ENCODE measurements at regions not wholly inside any gene's neighbourhood (a gene's known extent, or its start where the extent isn't known, plus 50 kb on each side); places are given as distances from the start of the nearest gene placed in this dataset.

DNA sequence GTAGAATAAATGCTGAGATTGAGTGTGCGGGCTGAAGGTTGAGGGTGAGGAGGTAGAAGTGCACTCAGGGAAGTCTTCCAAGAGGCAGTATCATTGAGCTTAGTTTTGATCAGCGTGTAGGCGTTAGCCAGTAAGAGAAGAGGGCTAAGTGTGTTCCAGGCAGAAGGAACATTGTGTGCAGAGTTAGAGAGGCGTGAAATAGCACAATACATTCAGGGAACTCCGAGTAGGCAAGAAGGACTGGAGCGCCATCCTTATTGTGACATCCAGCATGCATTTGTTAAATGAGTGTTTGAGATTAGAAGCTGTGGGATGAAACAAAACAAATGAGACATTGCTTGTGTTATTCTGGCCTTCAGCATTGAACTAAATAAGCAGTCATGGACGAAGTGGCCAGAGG lies 140.9 kb upstream of the MKLN1 start:
- ChIA-PET POLR2A (no interaction called here), CTCF (interaction anchor here (0.6 to 1.1 kb wide), 2 partner anchors 63 to 334 kb away, joined by 3 read pairs; no protein-coding TSS in a partner anchor)
- Histone ChIP-seq H3K36me3 (ENCODE audit: control insufficient read depth in 2 of 2, insufficient read depth in 1 of 2, low read length in 2 of 2) (no peaks in the 10 kb centered on the region), H3K9me3 (ENCODE audit: control insufficient read depth, insufficient read depth, low read depth, low read length) (no peaks in the 10 kb centered on the region), H3K4me3 (ENCODE audit: low read depth, low read length) (no peak overlapping the region), H3K27ac (ENCODE audit: extremely low read depth, low read depth, low read length) (no peak overlapping the region), H3K4me1 (ENCODE audit: control insufficient read depth, insufficient read depth, low read length) (no peaks in the 10 kb centered on the region)
- TF ChIP-seq ZFP69B (tag by site-specific recombination; IDR thresholded peaks at IDR 0.05) (no peak), ZFP37 (tag by site-specific recombination; IDR thresholded peaks at IDR 0.05) (no peak), HOXD13 (CRISPR knock-in tag; IDR thresholded peaks at IDR 0.05; ENCODE audit: borderline replicate concordance) (no peak), ZNF416 (tag by site-specific recombination; IDR thresholded peaks at IDR 0.05) (no peak), GFI1B (tag by site-specific recombination; IDR thresholded peaks at IDR 0.05) (no peak), KLF10 (tag by site-specific recombination; IDR thresholded peaks at IDR 0.05) (no peak), SP2 (tag by site-specific recombination; IDR thresholded peaks at IDR 0.05) (no peak), ZNF596 (tag by site-specific recombination; IDR thresholded peaks at IDR 0.05) (no peak), ZNF548 (tag by site-specific recombination; IDR thresholded peaks at IDR 0.05) (no peak), EGR2 (tag by site-specific recombination; IDR thresholded peaks at IDR 0.05; ENCODE audit: low read depth) (no peak), ZXDB (tag by site-specific recombination; IDR thresholded peaks at IDR 0.05) (no peak), ZNF48 (tag by site-specific recombination; IDR thresholded peaks at IDR 0.05) (no peak)
- TF ChIP-seq, protein P1, sequence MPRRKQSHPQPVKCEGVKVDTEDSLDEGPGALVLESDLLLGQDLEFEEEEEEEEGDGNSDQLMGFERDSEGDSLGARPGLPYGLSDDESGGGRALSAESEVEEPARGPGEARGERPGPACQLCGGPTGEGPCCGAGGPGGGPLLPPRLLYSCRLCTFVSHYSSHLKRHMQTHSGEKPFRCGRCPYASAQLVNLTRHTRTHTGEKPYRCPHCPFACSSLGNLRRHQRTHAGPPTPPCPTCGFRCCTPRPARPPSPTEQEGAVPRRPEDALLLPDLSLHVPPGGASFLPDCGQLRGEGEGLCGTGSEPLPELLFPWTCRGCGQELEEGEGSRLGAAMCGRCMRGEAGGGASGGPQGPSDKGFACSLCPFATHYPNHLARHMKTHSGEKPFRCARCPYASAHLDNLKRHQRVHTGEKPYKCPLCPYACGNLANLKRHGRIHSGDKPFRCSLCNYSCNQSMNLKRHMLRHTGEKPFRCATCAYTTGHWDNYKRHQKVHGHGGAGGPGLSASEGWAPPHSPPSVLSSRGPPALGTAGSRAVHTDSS (tag by site-specific recombination; IDR thresholded peaks at IDR 0.05), result no peak
- TF ChIP-seq, protein P2, sequence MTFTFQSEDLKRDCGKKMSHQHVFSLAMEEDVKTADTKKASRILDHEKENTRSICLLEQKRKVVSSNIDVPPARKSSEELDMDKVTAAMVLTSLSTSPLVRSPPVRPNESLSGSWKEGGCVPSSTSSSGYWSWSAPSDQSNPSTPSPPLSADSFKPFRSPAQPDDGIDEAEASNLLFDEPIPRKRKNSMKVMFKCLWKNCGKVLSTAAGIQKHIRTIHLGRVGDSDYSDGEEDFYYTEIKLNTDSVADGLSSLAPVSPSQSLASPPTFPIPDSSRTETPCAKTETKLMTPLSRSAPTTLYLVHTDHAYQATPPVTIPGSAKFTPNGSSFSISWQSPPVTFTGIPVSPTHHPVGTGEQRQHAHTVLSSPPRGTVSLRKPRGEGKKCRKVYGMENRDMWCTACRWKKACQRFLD (tag by site-specific recombination; IDR thresholded peaks at IDR 0.05), result no peak
- TF ChIP-seq, protein P3, sequence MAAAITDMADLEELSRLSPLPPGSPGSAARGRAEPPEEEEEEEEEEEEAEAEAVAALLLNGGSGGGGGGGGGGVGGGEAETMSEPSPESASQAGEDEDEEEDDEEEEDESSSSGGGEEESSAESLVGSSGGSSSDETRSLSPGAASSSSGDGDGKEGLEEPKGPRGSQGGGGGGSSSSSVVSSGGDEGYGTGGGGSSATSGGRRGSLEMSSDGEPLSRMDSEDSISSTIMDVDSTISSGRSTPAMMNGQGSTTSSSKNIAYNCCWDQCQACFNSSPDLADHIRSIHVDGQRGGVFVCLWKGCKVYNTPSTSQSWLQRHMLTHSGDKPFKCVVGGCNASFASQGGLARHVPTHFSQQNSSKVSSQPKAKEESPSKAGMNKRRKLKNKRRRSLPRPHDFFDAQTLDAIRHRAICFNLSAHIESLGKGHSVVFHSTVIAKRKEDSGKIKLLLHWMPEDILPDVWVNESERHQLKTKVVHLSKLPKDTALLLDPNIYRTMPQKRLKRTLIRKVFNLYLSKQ (tag by site-specific recombination; IDR thresholded peaks at IDR 0.05; ENCODE audit: borderline replicate concordance), result no peak

DNA sequence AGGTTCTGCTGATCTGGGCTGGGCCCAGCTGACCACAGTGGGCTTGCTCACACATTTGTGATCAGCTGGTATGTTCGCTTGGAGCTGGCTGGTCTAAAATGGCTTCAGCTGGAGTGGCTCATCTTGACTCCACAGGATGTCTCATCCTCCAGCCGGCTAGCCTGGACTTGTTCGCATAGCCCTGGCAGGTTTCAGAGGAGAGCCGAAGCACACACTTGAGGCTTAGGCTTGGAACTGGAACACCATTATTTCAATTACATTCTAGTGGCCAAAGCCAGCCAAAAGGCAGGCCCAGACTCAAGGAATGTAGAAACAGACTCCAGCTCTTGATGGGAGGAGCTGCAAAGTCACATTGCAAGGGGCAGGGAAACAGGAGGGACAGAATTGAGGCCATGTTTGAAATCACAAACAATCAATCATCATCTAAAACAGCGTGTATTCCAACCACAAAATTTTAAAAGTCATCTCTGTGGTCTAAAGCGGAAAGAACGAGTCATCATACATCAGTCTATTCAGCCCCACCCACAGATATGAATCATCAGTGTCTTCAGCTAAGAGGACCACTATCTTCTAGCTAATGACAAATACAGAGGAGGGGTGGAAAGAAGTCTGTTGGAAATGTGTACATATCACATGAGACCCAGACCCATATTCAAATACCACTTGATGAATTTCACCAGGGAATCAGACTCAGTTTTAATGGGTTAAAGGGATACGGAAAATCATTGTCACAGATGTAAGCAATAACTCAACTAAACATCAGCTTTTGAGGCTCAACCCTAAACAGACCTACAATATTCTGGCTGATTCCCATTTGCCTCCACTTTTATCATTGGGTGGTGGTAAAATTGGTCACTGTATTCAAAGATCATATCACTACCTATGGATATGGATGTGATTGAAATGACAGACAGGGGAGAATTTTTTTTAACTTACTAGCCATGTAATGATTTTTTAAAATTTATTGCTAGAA lies 139.0 kb upstream of the MKLN1 start:
- no peak overlapping the region for H3K4me3 ChIP-seq (ENCODE audit: low read depth, low read length)
- CTCF ChIA-PET, result interaction anchor here (0.7 to 1.0 kb wide), 3 partner anchors 24 to 325 kb away, joined by 3 to 5 read pairs (median 4); no protein-coding TSS in a partner anchor
- H3K4me1 ChIP-seq (ENCODE audit: control insufficient read depth, insufficient read depth, low read length), result no peaks in the 10 kb centered on the region
- POLR2A ChIA-PET, result interaction anchor here (0.6 to 1.2 kb wide), 3 partner anchors 24 to 82 kb away, joined by 3 to 6 read pairs (median 3); no protein-coding TSS in a partner anchor
- H3K9me3 ChIP-seq (ENCODE audit: control insufficient read depth, insufficient read depth, low read depth, low read length), result no peaks in the 10 kb centered on the region
- H3K36me3 ChIP-seq (ENCODE audit: control insufficient read depth in 2 of 2, insufficient read depth in 1 of 2, low read length in 2 of 2), result no peaks in the 10 kb centered on the region
- no peak overlapping the region for H3K27ac ChIP-seq (ENCODE audit: extremely low read depth, low read depth, low read length)
- TF ChIP-seq SP3 (tag by site-specific recombination; IDR thresholded peaks at IDR 0.05), result peak; percentile 46
- peak; percentile 74 for TF ChIP-seq SP7 (tag by site-specific recombination; IDR thresholded peaks at IDR 0.05)
- TF ChIP-seq ZNF366 (tag by site-specific recombination; conservative IDR thresholded peaks at IDR 0.05), result peak; percentile 44; the same call in 1 of the 2 replicates
- TF ChIP-seq ZNF302 (tag by site-specific recombination; IDR thresholded peaks at IDR 0.05; ENCODE audit: low read depth), result no peak
- no peak for TF ChIP-seq KLF16 (tag by site-specific recombination; IDR thresholded peaks at IDR 0.05)
- TF ChIP-seq, protein P4, sequence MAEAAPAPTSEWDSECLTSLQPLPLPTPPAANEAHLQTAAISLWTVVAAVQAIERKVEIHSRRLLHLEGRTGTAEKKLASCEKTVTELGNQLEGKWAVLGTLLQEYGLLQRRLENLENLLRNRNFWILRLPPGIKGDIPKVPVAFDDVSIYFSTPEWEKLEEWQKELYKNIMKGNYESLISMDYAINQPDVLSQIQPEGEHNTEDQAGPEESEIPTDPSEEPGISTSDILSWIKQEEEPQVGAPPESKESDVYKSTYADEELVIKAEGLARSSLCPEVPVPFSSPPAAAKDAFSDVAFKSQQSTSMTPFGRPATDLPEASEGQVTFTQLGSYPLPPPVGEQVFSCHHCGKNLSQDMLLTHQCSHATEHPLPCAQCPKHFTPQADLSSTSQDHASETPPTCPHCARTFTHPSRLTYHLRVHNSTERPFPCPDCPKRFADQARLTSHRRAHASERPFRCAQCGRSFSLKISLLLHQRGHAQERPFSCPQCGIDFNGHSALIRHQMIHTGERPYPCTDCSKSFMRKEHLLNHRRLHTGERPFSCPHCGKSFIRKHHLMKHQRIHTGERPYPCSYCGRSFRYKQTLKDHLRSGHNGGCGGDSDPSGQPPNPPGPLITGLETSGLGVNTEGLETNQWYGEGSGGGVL (tag by site-specific recombination; IDR thresholded peaks at IDR 0.05), result peak; percentile 34; the same call in 1 of the 2 replicates
- no peak for TF ChIP-seq ZNF501 (tag by site-specific recombination; IDR thresholded peaks at IDR 0.05)
- TF ChIP-seq ZNF184 (tag by site-specific recombination; IDR thresholded peaks at IDR 0.05), result 0 out of 2 replicates have a peak, but pooled peaks have one; percentile 7
- TF ChIP-seq, protein P5, sequence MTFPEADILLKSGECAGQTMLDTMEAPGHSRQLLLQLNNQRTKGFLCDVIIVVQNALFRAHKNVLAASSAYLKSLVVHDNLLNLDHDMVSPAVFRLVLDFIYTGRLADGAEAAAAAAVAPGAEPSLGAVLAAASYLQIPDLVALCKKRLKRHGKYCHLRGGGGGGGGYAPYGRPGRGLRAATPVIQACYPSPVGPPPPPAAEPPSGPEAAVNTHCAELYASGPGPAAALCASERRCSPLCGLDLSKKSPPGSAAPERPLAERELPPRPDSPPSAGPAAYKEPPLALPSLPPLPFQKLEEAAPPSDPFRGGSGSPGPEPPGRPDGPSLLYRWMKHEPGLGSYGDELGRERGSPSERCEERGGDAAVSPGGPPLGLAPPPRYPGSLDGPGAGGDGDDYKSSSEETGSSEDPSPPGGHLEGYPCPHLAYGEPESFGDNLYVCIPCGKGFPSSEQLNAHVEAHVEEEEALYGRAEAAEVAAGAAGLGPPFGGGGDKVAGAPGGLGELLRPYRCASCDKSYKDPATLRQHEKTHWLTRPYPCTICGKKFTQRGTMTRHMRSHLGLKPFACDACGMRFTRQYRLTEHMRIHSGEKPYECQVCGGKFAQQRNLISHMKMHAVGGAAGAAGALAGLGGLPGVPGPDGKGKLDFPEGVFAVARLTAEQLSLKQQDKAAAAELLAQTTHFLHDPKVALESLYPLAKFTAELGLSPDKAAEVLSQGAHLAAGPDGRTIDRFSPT (tag by site-specific recombination; IDR thresholded peaks at IDR 0.05), result peak; percentile 64
- TF ChIP-seq ZBTB17 (tag by site-specific recombination; IDR thresholded peaks at IDR 0.05), result peak; percentile 28; the same call in 1 of the 2 replicates

All from HEK293 (cell line).